ENCODE measurements at regions not wholly inside any gene's neighbourhood (a gene's known extent, or its start where the extent isn't known, plus 50 kb on each side); places are given as distances from the start of the nearest gene placed in this dataset.

DNA sequence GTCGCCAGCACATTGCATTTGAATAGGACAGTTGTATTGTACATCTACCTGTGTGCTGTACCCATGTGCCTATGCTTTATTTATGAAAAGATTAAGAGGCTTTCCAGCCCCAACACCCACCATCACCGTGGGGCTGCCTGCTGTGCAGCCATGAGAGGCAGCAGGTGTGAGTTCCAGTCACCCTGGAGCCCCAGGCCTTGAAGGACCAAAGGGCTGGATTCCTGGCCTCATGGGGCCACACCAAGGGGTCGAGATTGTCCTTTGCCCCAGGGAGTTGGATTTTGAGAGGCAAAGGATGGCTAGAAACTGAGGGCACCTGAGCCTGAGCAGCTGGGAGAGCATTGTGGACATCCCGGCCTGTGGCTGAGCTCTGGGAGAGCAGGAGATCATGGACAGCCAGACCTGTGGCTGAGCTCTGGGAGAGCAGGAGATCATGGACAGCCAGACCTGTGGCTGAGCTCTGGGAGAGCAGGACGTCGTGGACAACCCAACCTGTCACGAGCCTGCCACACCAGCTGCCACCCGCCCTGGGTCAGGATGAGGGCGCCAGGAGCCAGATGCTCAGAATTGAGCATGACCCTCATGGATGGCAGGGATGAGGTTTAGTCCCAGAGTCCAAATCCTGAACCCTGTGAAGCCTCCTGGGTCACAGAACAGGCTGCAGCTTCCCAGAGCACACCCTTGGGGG is 182.5 kb upstream of the RAB6C start:
- ATAC-seq = no peak
- Histone ChIP-seq H3K9me2 (replicated peaks; ENCODE audit: low read length) (no peaks in the 10 kb centered on the region), H3K27me3 (ENCODE audit: low read length) (0 out of 2 replicates have a peak, but pooled peaks cover 6% of the 10 kb centered on the region)

DNA sequence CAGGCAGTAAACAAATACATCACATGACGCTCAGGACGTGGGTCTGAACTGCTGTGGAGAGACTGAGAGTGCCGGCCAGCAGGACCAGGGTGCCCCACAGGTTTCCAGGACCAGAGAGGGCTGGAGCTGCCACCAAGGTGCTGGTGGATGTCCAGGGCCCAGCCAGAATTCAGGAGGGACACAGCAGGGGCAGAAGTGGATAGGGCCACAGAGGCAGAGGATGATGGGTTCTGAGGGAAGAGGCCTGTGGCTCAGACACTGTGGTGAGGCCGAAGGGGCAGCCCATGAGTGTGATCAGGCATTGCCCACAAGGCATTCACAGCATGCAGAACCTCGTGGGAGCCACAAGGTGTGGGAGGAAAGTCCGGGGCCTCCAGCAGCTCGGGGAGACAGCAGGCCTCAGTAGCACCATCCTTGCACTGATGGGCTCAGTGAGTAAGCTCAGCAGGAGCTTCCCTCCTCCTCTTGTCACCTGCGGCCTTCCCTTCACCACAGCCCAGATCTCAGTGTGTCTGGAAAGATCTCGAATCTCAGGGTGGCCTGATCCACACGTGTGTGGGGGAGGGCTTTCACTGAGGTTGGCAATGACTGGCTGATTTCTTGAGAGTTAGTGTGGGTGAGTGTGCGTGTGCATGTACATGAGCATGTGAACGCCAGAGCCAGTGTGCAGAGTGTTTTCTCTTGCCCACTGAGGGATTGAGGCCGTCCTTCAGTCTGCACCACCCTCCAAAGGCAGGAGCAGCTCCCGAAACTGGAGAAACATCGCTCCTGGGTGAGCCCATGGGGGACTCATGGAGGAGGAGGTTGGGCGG is 181.8 kb upstream of the RAB6C start:
- no peak for DNase-seq
- no peak for TF ChIP-seq EZH2 (IDR thresholded peaks at IDR 0.05; ENCODE audit: low read length, unreplicated experiment)
- TF ChIP-seq, protein P1, sequence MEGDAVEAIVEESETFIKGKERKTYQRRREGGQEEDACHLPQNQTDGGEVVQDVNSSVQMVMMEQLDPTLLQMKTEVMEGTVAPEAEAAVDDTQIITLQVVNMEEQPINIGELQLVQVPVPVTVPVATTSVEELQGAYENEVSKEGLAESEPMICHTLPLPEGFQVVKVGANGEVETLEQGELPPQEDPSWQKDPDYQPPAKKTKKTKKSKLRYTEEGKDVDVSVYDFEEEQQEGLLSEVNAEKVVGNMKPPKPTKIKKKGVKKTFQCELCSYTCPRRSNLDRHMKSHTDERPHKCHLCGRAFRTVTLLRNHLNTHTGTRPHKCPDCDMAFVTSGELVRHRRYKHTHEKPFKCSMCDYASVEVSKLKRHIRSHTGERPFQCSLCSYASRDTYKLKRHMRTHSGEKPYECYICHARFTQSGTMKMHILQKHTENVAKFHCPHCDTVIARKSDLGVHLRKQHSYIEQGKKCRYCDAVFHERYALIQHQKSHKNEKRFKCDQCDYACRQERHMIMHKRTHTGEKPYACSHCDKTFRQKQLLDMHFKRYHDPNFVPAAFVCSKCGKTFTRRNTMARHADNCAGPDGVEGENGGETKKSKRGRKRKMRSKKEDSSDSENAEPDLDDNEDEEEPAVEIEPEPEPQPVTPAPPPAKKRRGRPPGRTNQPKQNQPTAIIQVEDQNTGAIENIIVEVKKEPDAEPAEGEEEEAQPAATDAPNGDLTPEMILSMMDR (conservative IDR thresholded peaks at IDR 0.05; ENCODE audit: low read depth, low read length) = no peak
- TF ChIP-seq EZH2phosphoT487 (IDR thresholded peaks at IDR 0.05; ENCODE audit: borderline replicate concordance, low read length) = no peak
- ChIA-PET POLR2A (ENCODE audit: unreplicated experiment) (no interaction called here), CTCF (no interaction called here)
- intact Hi-C loops (cut with micrococcal nuclease) = no loop called here
- H3F3A ChIP-seq (ENCODE audit: low read length, unreplicated experiment) = no peaks in the 10 kb centered on the region
- no peaks in the 10 kb centered on the region for H3K36me3 ChIP-seq (ENCODE audit: low read depth, low read length)
- H3K9me3 ChIP-seq (ENCODE audit: low read length) = no peaks in the 10 kb centered on the region
- no TSS peak for BruUV-seq (replicated peaks)
- no peaks in the 10 kb centered on the region for H3K27me3 ChIP-seq (ENCODE audit: low read length)
- no peak overlapping the region for H3K27ac ChIP-seq (ENCODE audit: low read length)
- no peak for ATAC-seq
- H3K4me1 ChIP-seq (ENCODE audit: insufficient read depth, low read length) = no peaks in the 10 kb centered on the region; the same call in 1 of the 2 replicates
- H3K4me2 ChIP-seq (ENCODE audit: low read length) = no peak overlapping the region
- no peak overlapping the region for H3K9ac ChIP-seq (ENCODE audit: low read length)
- H3K4me3 ChIP-seq (ENCODE audit: low read length) = no peak overlapping the region
- no peaks in the 10 kb centered on the region for H4K20me1 ChIP-seq (ENCODE audit: low read length)
- no peak overlapping the region for H2AFZ ChIP-seq (ENCODE audit: low read length)
- no peaks in the 10 kb centered on the region for H3K9me2 ChIP-seq (replicated peaks; ENCODE audit: low read length)
- H3K79me2 ChIP-seq (ENCODE audit: low read length) = no peaks in the 10 kb centered on the region

More for the DNA sequence above, 182.5 kb upstream of the RAB6C start:
- Histone ChIP-seq H3F3A (ENCODE audit: low read length, unreplicated experiment) (no peaks in the 10 kb centered on the region), H3K27ac (ENCODE audit: low read length) (no peak overlapping the region), H3K4me3 (ENCODE audit: low read length) (no peak overlapping the region), H3K4me1 (ENCODE audit: insufficient read depth, low read length) (no peaks in the 10 kb centered on the region; the same call in 1 of the 2 replicates), H3K9me3 (ENCODE audit: low read length) (no peaks in the 10 kb centered on the region), H4K20me1 (ENCODE audit: low read length) (no peaks in the 10 kb centered on the region), H3K9ac (ENCODE audit: low read length) (no peak overlapping the region), H3K36me3 (ENCODE audit: low read depth, low read length) (no peaks in the 10 kb centered on the region), H3K79me2 (ENCODE audit: low read length) (no peaks in the 10 kb centered on the region), H2AFZ (ENCODE audit: low read length) (no peak overlapping the region), H3K4me2 (ENCODE audit: low read length) (no peak overlapping the region)
- no TSS peak for BruUV-seq (replicated peaks)
- no peak for DNase-seq
- ChIA-PET CTCF (no interaction called here), POLR2A (ENCODE audit: unreplicated experiment) (no interaction called here)
- no peak for TF ChIP-seq EZH2phosphoT487 (IDR thresholded peaks at IDR 0.05; ENCODE audit: borderline replicate concordance, low read length)
- TF ChIP-seq, protein P1 (conservative IDR thresholded peaks at IDR 0.05; ENCODE audit: low read depth, low read length) = no peak
- TF ChIP-seq EZH2 (IDR thresholded peaks at IDR 0.05; ENCODE audit: low read length, unreplicated experiment) = no peak
- intact Hi-C loops (cut with micrococcal nuclease) = no loop called here

DNA sequence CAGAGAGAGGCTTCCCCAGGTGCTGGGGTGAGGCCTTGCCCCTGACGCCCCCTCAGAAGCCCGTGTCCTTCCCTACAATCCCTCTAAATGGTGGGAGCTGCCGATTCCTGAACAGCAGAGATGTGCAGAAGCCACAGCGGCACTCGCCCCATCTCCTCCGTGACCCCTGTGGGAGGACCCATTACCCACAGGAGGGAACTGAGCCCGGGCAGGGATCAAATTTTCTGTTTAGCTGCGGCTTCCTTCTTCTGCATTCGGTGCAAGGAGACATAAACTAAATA is 181.2 kb upstream of the RAB6C start:
- Histone ChIP-seq H3K9me2 (replicated peaks; ENCODE audit: low read length) (no peaks in the 10 kb centered on the region), H3K4me2 (ENCODE audit: low read length) (no peak overlapping the region), H3K36me3 (ENCODE audit: low read depth, low read length) (no peaks in the 10 kb centered on the region), H2AFZ (ENCODE audit: low read length) (no peak overlapping the region), H3K4me3 (ENCODE audit: low read length) (no peak overlapping the region), H3K79me2 (ENCODE audit: low read length) (no peaks in the 10 kb centered on the region), H3K27me3 (ENCODE audit: low read length) (no peaks in the 10 kb centered on the region), H3F3A (ENCODE audit: low read length, unreplicated experiment) (no peaks in the 10 kb centered on the region), H4K20me1 (ENCODE audit: low read length) (no peaks in the 10 kb centered on the region), H3K9me3 (ENCODE audit: low read length) (no peaks in the 10 kb centered on the region), H3K4me1 (ENCODE audit: insufficient read depth, low read length) (no peaks in the 10 kb centered on the region; the same call in 1 of the 2 replicates), H3K27ac (ENCODE audit: low read length) (no peak overlapping the region), H3K9ac (ENCODE audit: low read length) (no peak overlapping the region)
- no peak for DNase-seq
- TF ChIP-seq EZH2phosphoT487 (IDR thresholded peaks at IDR 0.05; ENCODE audit: borderline replicate concordance, low read length) (no peak), EZH2 (IDR thresholded peaks at IDR 0.05; ENCODE audit: low read length, unreplicated experiment) (no peak)
- TF ChIP-seq, protein P1 (conservative IDR thresholded peaks at IDR 0.05; ENCODE audit: low read depth, low read length) = no peak
- BruUV-seq (replicated peaks) = no TSS peak
- POLR2A ChIA-PET (ENCODE audit: unreplicated experiment) = no interaction called here
- CTCF ChIA-PET = no interaction called here
- ATAC-seq = no peak
- intact Hi-C loops (cut with micrococcal nuclease) = no loop called here
